Mucosa of descending colon (tissue), 3 donors: ENCODE measurements at regions not wholly inside any gene's neighbourhood (a gene's known extent, or its start where the extent isn't known, plus 50 kb on each side); places are given as distances from the start of the nearest gene placed in this dataset.

Source experiments
- ATAC-seq: fragments of 200-7000 bp; cut with Tn5 transposase; one replicate; pipeline ENCODE4 v1.9.1; 2020; ENCODE audit warnings: mild to moderate bottlenecking, moderate library complexity
- DNase-seq, 3 donors: peaks; one replicate each; pipeline ENCODE4 v3.0.0-alpha.2; 2020
- H3K36me3 ChIP-seq: fragments of 200-600 bp; one replicate; pipeline ENCODE4 v1.8.0; 2021; ENCODE audit warnings: low read depth, mild to moderate bottlenecking
- H3K4me1 ChIP-seq: fragments of 200-600 bp; one replicate; pipeline ENCODE4 v1.8.0; 2021; ENCODE audit warnings: low read depth, mild to moderate bottlenecking
- H3K4me3 ChIP-seq: fragments of 200-600 bp; one replicate; pipeline ENCODE4 v1.8.0; 2021; ENCODE audit warnings: mild to moderate bottlenecking
- H3K9me3 ChIP-seq: fragments of 200-600 bp; one replicate; pipeline ENCODE4 v1.8.0; 2021; ENCODE audit warnings: mild to moderate bottlenecking
- CTCF ChIP-seq: fragments of 200-600 bp; IDR thresholded peaks from one replicate; pipeline ENCODE4 v1.8.0; 2022; ENCODE audit warnings: antibody characterized with exemption, mild to moderate bottlenecking
- intact Hi-C, 2 donors: fragments of 100-400 bp; cut with DNase I in 1 of 2; cut with micrococcal nuclease in 1 of 2; formaldehyde crosslinking; loops; one replicate each; pipeline versions ENCODE4 v1.11.0 to v1.11.1; 2022; cut with DNase I, micrococcal nuclease
- donor health status: DM: no; HTN: no; CAD: no; lungs with moderate emphysema.
- donor health status: DM: no; HTN: no; CAD: no.
- donor health status: DM: no; HTN: yes; CAD: no.

GRCh38 chr18:51575171-51575570 is 377.7 kb upstream of the MEX3C start:
- Histone ChIP-seq H3K4me3 (no peak overlapping the region), H3K36me3 (no peaks in the 10 kb centered on the region), H3K4me1 (no peaks in the 10 kb centered on the region), H3K9me3 (no peaks in the 10 kb centered on the region)
- TF ChIP-seq CTCF: no peak
- intact Hi-C loops: no loop called here
- no peak for DNase-seq
- no peak for ATAC-seq

GRCh38 chr18:51578406-51578980 is 381.0 kb upstream of the MEX3C start:
- DNase-seq (no peak), ATAC-seq (no peak)
- Histone ChIP-seq H3K4me3 (no peak overlapping the region), H3K4me1 (no peaks in the 10 kb centered on the region), H3K9me3 (no peaks in the 10 kb centered on the region), H3K36me3 (no peaks in the 10 kb centered on the region)
- no peak for TF ChIP-seq CTCF
- intact Hi-C loops: no loop called here

- H3K4me1 ChIP-seq: no peaks in the 10 kb centered on the region
- ATAC-seq (no peak), DNase-seq (no peak)
- no peak overlapping the region for H3K4me3 ChIP-seq
- intact Hi-C loops: no loop called here
- H3K36me3 ChIP-seq: no peaks in the 10 kb centered on the region
- no peak for TF ChIP-seq CTCF
- no peaks in the 10 kb centered on the region for H3K9me3 ChIP-seq
Measured at GRCh38 chr18:51580580-51580979, 383.1 kb upstream of the MEX3C start.

GRCh38 chr18:51582551-51582950 is 385.1 kb upstream of the MEX3C start:
- no peaks in the 10 kb centered on the region for H3K36me3 ChIP-seq
- DNase-seq (no peak), ATAC-seq (no peak)
- TF ChIP-seq CTCF: no peak
- intact Hi-C loops: no loop called here
- H3K4me1 ChIP-seq: no peaks in the 10 kb centered on the region
- no peaks in the 10 kb centered on the region for H3K9me3 ChIP-seq
- no peak overlapping the region for H3K4me3 ChIP-seq

GRCh38 chr18:51588616-51589015 is 391.1 kb upstream of the MEX3C start:
- Histone ChIP-seq H3K9me3 (no peaks in the 10 kb centered on the region), H3K36me3 (no peaks in the 10 kb centered on the region), H3K4me1 (no peaks in the 10 kb centered on the region), H3K4me3 (no peak overlapping the region)
- no peak for TF ChIP-seq CTCF
- no peak for ATAC-seq
- no peak for DNase-seq
- intact Hi-C loops: no loop called here

- H3K4me1 ChIP-seq: no peaks in the 10 kb centered on the region
- ATAC-seq: no peak
- TF ChIP-seq CTCF: no peak
- DNase-seq: no peak
- H3K36me3 ChIP-seq: no peaks in the 10 kb centered on the region
- intact Hi-C loops: no loop called here
- H3K4me3 ChIP-seq: no peak overlapping the region
- peaks cover 4% of the 10 kb centered on the region for H3K9me3 ChIP-seq
Measured at GRCh38 chr18:51593931-51594330, 396.4 kb upstream of the MEX3C start.
